ENCODE measurements at regions not wholly inside any gene's neighbourhood (a gene's known extent, or its start where the extent isn't known, plus 50 kb on each side); places are given as distances from the start of the nearest gene placed in this dataset.
A peak's percentile ranks its signal among the peaks of the same experiment; 100 is the strongest.
"Not testable (repeated sequence)": the region's sequence is repeated elsewhere in the genome, so short reads cannot be mapped to it uniquely, and the experiment has no call there.

GRCh38 chrX:54615109-54615508 is 85.1 kb downstream of the GNL3L start:
- DNase-seq = no peak

GRCh38 chrX:54633641-54634040 is 103.6 kb downstream of the GNL3L start:
- DNase-seq = no peak

DNA sequence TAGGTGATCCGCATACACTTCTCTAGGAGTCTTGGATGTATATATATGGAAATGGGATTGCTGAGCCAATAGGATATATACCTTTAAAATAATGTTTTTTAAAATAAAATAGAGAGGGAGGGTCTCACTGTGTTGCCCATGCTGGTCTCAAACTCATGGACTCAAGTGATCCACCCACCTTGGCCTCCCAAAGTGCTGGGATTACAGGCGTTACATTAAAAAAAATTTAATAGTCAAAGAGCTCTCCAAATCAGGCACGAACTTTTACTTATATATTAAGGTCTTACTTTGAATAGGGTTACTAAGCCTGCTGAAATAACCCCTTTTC is 109.0 kb downstream of the GNL3L start:
- no peak for DNase-seq

DNA sequence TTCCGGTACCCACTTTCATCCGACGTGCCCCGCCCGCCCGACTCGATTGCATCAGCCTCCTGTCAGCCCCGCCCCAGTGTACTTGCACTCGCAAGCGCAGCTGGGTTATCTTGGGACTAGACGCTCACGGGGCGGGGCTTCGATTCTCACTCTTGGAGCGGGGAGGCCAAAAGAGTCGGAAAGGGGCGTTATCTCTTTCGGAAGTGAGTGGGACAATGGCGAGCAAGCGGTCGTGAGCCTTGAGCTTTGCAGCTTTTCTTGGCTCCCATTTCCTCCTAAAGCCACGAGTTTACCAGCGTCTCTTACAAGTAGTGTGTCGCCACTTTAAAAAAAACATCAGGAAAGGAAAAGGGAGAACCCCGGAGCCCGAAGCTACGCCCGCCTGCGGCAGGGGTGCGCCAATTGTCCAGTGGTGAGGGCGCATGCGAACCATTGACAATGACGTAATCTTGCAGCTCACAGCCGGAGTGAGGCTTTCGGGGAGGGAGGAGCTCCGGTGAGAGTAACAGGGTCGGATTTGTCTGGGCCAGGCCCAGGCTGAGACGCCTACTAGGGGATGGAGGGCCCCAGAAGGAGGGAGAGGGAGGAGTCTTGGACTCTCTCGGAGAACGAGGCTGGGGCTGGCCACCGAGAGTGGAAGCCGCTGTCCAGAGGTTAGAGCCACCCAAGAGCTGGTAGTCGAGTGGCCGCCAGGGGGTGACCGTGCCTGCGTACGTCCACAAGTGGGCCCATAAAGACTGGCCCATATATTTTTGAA is 109.5 kb downstream of the GNL3L start:
- DNase-seq = peak; percentile 93

DNA sequence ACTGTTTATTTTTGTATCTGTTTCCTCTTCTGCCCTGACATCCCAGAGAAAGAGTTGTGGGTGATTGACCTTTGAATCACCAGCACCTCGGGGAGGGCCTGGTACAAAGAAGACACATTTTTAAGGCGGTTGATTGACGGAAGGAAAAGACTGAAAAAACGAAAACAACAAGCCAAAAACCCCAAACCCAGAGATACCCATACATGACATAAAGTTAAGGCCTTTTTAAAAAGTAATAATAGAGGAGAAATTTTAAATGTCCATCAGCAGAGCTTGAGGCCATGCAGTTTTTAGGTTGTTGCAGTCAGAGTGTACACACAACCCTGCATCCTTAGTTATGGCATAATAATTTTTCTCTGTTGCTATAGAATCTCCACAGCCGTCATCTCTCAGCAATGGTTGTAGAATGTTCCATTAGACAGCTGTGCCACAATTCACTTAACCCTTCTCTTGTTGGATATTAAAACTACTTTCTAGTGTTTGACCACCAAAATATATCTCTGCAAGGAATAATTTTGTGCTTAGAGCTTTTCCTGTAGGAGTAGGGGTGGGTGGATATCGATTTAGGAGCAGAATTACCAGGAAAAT is 110.2 kb downstream of the GNL3L start:
- no peak for DNase-seq

DNA sequence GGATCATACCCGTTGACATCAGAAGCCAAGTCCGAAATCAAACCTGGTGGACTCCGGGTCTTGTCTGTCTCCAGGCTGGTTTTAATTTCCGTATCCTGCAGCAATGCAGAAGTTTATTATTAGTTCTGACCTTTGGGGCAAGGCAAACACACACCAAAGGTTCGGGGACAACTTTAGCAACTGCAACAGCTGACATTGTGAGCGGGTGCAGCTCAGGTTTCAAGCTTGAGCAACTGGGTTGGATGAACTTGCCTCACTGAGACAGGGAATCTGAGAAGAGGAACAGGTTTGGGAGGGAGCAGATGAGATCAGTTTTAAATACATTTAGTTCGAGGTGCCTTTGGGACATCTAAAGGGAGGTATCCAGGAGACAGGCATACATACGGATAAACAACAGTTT is 110.7 kb downstream of the GNL3L start:
- DNase-seq = no peak

DNA sequence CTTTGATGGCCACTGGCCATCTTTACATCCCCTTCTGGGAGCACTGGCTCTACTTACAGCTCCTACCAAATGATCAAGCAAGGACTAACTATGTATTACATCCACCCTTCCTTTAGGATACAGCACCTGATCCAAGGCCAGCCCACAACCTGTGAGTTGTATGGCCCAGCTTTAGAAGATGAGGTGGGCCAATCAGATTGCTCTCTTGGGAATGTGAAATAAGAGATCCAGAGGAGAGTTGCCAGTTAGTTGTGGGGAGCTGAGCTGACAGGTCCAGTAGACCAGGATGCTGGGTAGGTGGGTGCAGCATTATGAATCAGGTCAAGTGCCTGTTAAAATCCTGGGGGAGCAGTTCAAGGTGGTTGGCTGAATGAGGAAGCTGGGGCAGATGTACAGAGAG is 111.5 kb downstream of the GNL3L start:
- no peak for DNase-seq

GRCh38 chrX:54647607-54648006 is 117.6 kb downstream of the GNL3L start:
- DNase-seq = not testable (repeated sequence)

- no peak for DNase-seq
These were observed 129.5 kb downstream of the GNL3L start for GRCh38 chrX:54659547-54659946.

GRCh38 chrX:54675762-54676161 is 122.3 kb downstream of the ITIH6 start:
- no peak for DNase-seq

- DNase-seq = no peak
These were observed 102.8 kb downstream of the ITIH6 start for GRCh38 chrX:54695231-54695630.

GRCh38 chrX:54695816-54696487 is 102.1 kb downstream of the ITIH6 start:
- DNase-seq = no peak

All from CD4-positive, alpha-beta T cell treated with Interleukin-12 subunit alpha and Interleukin-12 subunit beta, for 1 hour (primary cell).